ENCODE measurements at regions not wholly inside any gene's neighbourhood (a gene's known extent, or its start where the extent isn't known, plus 50 kb on each side); places are given as distances from the start of the nearest gene placed in this dataset.

GRCh38 chr7:15012135-15012534, 109.6 kb upstream of the DGKB start:
- intact Hi-C loops (cut with DNase I), result loop anchor here in 1 of 2 donors (10.0 kb wide), 1 partner anchor 297 kb away; no protein-coding TSS in a partner anchor
- no peaks in the 10 kb centered on the region for H3K36me3 ChIP-seq (ENCODE audit: control insufficient read depth in 1 of 2, insufficient read depth in 2 of 2, low read length in 1 of 2)
- H3K27me3 ChIP-seq (ENCODE audit: control insufficient read depth in 1 of 2, insufficient read depth in 2 of 2, low read length in 1 of 2), result no peaks in the 10 kb centered on the region
- ATAC-seq (ENCODE audit: low FRiP score) (no peak), DNase-seq (no peak)
- no peak overlapping the region for H3K27ac ChIP-seq (ENCODE audit: low read depth in 1 of 2, low read length in 2 of 2)
- no peak overlapping the region for H3K4me3 ChIP-seq (ENCODE audit: low read length in 2 of 2)
- no peaks in the 10 kb centered on the region for H3K9me3 ChIP-seq (ENCODE audit: control insufficient read depth, low read length)
- no peaks in the 10 kb centered on the region for H3K4me1 ChIP-seq (ENCODE audit: control insufficient read depth in 1 of 2, insufficient read depth in 2 of 2, low read length in 2 of 2)
- WGBS, 2 donors, result 83 to 89% methylated on average over 4 of the region's 4 CpGs

- intact Hi-C loops (cut with DNase I), result loop anchor here in 1 of 2 donors (10.0 kb wide), 1 partner anchor 296 kb away; no protein-coding TSS in a partner anchor
- ATAC-seq (ENCODE audit: low FRiP score) (no peak), DNase-seq (no peak)
- Histone ChIP-seq H3K4me1 (ENCODE audit: control insufficient read depth in 1 of 2, insufficient read depth in 2 of 2, low read length in 2 of 2) (no peaks in the 10 kb centered on the region), H3K4me3 (ENCODE audit: low read length in 2 of 2) (no peak overlapping the region), H3K36me3 (ENCODE audit: control insufficient read depth in 1 of 2, insufficient read depth in 2 of 2, low read length in 1 of 2) (no peaks in the 10 kb centered on the region), H3K27ac (ENCODE audit: low read depth in 1 of 2, low read length in 2 of 2) (no peak overlapping the region), H3K27me3 (ENCODE audit: control insufficient read depth in 1 of 2, insufficient read depth in 2 of 2, low read length in 1 of 2) (no peaks in the 10 kb centered on the region), H3K9me3 (ENCODE audit: control insufficient read depth, low read length) (no peaks in the 10 kb centered on the region)
- 61 to 65% methylated on average over 3 of the region's 3 CpGs for WGBS, 2 donors
Measured at GRCh38 chr7:15011289-15011688, 108.7 kb upstream of the DGKB start.

GRCh38 chr7:15007507-15007906, 105.0 kb upstream of the DGKB start:
- Histone ChIP-seq H3K9me3 (ENCODE audit: control insufficient read depth, low read length) (no peaks in the 10 kb centered on the region), H3K27ac (ENCODE audit: low read depth in 1 of 2, low read length in 2 of 2) (no peak overlapping the region), H3K4me3 (ENCODE audit: low read length in 2 of 2) (no peak overlapping the region), H3K27me3 (ENCODE audit: control insufficient read depth in 1 of 2, insufficient read depth in 2 of 2, low read length in 1 of 2) (no peaks in the 10 kb centered on the region), H3K36me3 (ENCODE audit: control insufficient read depth in 1 of 2, insufficient read depth in 2 of 2, low read length in 1 of 2) (no peaks in the 10 kb centered on the region), H3K4me1 (ENCODE audit: control insufficient read depth in 1 of 2, insufficient read depth in 2 of 2, low read length in 2 of 2) (no peaks in the 10 kb centered on the region)
- 77 to 80% methylated on average over 5 of the region's 5 CpGs for WGBS, 2 donors
- DNase-seq (no peak), ATAC-seq (ENCODE audit: low FRiP score) (no peak)
- intact Hi-C loops (cut with DNase I), result no loop called here

GRCh38 chr7:15005672-15006071, 103.1 kb upstream of the DGKB start:
- no peak overlapping the region for H3K27ac ChIP-seq (ENCODE audit: low read depth in 1 of 2, low read length in 2 of 2)
- WGBS, 2 donors, result 33 to 35% methylated on average over 5 of the region's 5 CpGs
- no peaks in the 10 kb centered on the region for H3K9me3 ChIP-seq (ENCODE audit: control insufficient read depth, low read length)
- no peaks in the 10 kb centered on the region for H3K27me3 ChIP-seq (ENCODE audit: control insufficient read depth in 1 of 2, insufficient read depth in 2 of 2, low read length in 1 of 2)
- H3K4me3 ChIP-seq (ENCODE audit: low read length in 2 of 2), result no peak overlapping the region
- H3K4me1 ChIP-seq (ENCODE audit: control insufficient read depth in 1 of 2, insufficient read depth in 2 of 2, low read length in 2 of 2), result no peaks in the 10 kb centered on the region
- H3K36me3 ChIP-seq (ENCODE audit: control insufficient read depth in 1 of 2, insufficient read depth in 2 of 2, low read length in 1 of 2), result no peaks in the 10 kb centered on the region
- DNase-seq, result no peak
- ATAC-seq (ENCODE audit: low FRiP score), result no peak
- intact Hi-C loops (cut with DNase I), result no loop called here

GRCh38 chr7:15000157-15000556, 97.6 kb upstream of the DGKB start:
- 52 to 64% methylated on average over 1 of the region's 1 CpG for WGBS, 2 donors
- intact Hi-C loops (cut with DNase I), result no loop called here
- H3K36me3 ChIP-seq (ENCODE audit: control insufficient read depth in 1 of 2, insufficient read depth in 2 of 2, low read length in 1 of 2), result no peaks in the 10 kb centered on the region
- no peaks in the 10 kb centered on the region for H3K27me3 ChIP-seq (ENCODE audit: control insufficient read depth in 1 of 2, insufficient read depth in 2 of 2, low read length in 1 of 2)
- H3K4me3 ChIP-seq (ENCODE audit: low read length in 2 of 2), result no peak overlapping the region
- no peak for ATAC-seq (ENCODE audit: low FRiP score)
- H3K4me1 ChIP-seq (ENCODE audit: control insufficient read depth in 1 of 2, insufficient read depth in 2 of 2, low read length in 2 of 2), result no peaks in the 10 kb centered on the region
- no peak for DNase-seq
- no peaks in the 10 kb centered on the region for H3K9me3 ChIP-seq (ENCODE audit: control insufficient read depth, low read length)
- H3K27ac ChIP-seq (ENCODE audit: low read depth in 1 of 2, low read length in 2 of 2), result no peak overlapping the region

- intact Hi-C loops (cut with DNase I), result no loop called here
- DNase-seq, result no peak
- 79 to 84% methylated on average over 2 of the region's 2 CpGs for WGBS, 2 donors
- H3K27ac ChIP-seq (ENCODE audit: low read depth in 1 of 2, low read length in 2 of 2), result no peak overlapping the region
- no peaks in the 10 kb centered on the region for H3K9me3 ChIP-seq (ENCODE audit: control insufficient read depth, low read length)
- no peaks in the 10 kb centered on the region for H3K27me3 ChIP-seq (ENCODE audit: control insufficient read depth in 1 of 2, insufficient read depth in 2 of 2, low read length in 1 of 2)
- no peak overlapping the region for H3K4me3 ChIP-seq (ENCODE audit: low read length in 2 of 2)
- no peaks in the 10 kb centered on the region for H3K4me1 ChIP-seq (ENCODE audit: control insufficient read depth in 1 of 2, insufficient read depth in 2 of 2, low read length in 2 of 2)
- H3K36me3 ChIP-seq (ENCODE audit: control insufficient read depth in 1 of 2, insufficient read depth in 2 of 2, low read length in 1 of 2), result no peaks in the 10 kb centered on the region
- ATAC-seq (ENCODE audit: low FRiP score), result no peak
Measured at GRCh38 chr7:14999331-14999730, 96.8 kb upstream of the DGKB start.

- no peak for ATAC-seq (ENCODE audit: low FRiP score)
- no peak overlapping the region for H3K27ac ChIP-seq (ENCODE audit: low read depth in 1 of 2, low read length in 2 of 2)
- no peaks in the 10 kb centered on the region for H3K27me3 ChIP-seq (ENCODE audit: control insufficient read depth in 1 of 2, insufficient read depth in 2 of 2, low read length in 1 of 2)
- no peak for DNase-seq
- no peak overlapping the region for H3K4me3 ChIP-seq (ENCODE audit: low read length in 2 of 2)
- no peaks in the 10 kb centered on the region for H3K9me3 ChIP-seq (ENCODE audit: control insufficient read depth, low read length)
- H3K4me1 ChIP-seq (ENCODE audit: control insufficient read depth in 1 of 2, insufficient read depth in 2 of 2, low read length in 2 of 2), result no peaks in the 10 kb centered on the region
- 60 to 63% methylated on average over 2 of the region's 2 CpGs for WGBS, 2 donors
- intact Hi-C loops (cut with DNase I), result no loop called here
- H3K36me3 ChIP-seq (ENCODE audit: control insufficient read depth in 1 of 2, insufficient read depth in 2 of 2, low read length in 1 of 2), result no peaks in the 10 kb centered on the region
Measured at GRCh38 chr7:14995774-14996173, 93.2 kb upstream of the DGKB start.

GRCh38 chr7:14988941-14989340, 86.4 kb upstream of the DGKB start:
- intact Hi-C loops (cut with DNase I), result no loop called here
- H3K27ac ChIP-seq (ENCODE audit: low read depth in 1 of 2, low read length in 2 of 2), result no peak overlapping the region
- WGBS, 2 donors, result 58% methylated on average over 2 of the region's 2 CpGs
- DNase-seq, result no peak
- H3K27me3 ChIP-seq (ENCODE audit: control insufficient read depth in 1 of 2, insufficient read depth in 2 of 2, low read length in 1 of 2), result no peaks in the 10 kb centered on the region
- no peaks in the 10 kb centered on the region for H3K36me3 ChIP-seq (ENCODE audit: control insufficient read depth in 1 of 2, insufficient read depth in 2 of 2, low read length in 1 of 2)
- no peak for ATAC-seq (ENCODE audit: low FRiP score)
- H3K4me3 ChIP-seq (ENCODE audit: low read length in 2 of 2), result no peak overlapping the region
- no peaks in the 10 kb centered on the region for H3K9me3 ChIP-seq (ENCODE audit: control insufficient read depth, low read length)
- no peaks in the 10 kb centered on the region for H3K4me1 ChIP-seq (ENCODE audit: control insufficient read depth in 1 of 2, insufficient read depth in 2 of 2, low read length in 2 of 2)

- ATAC-seq (ENCODE audit: low FRiP score), result no peak
- H3K27me3 ChIP-seq (ENCODE audit: control insufficient read depth in 1 of 2, insufficient read depth in 2 of 2, low read length in 1 of 2), result no peaks in the 10 kb centered on the region
- intact Hi-C loops (cut with DNase I), result no loop called here
- no peak overlapping the region for H3K27ac ChIP-seq (ENCODE audit: low read depth in 1 of 2, low read length in 2 of 2)
- H3K4me1 ChIP-seq (ENCODE audit: control insufficient read depth in 1 of 2, insufficient read depth in 2 of 2, low read length in 2 of 2), result no peaks in the 10 kb centered on the region
- no peaks in the 10 kb centered on the region for H3K36me3 ChIP-seq (ENCODE audit: control insufficient read depth in 1 of 2, insufficient read depth in 2 of 2, low read length in 1 of 2)
- no peak for DNase-seq
- peaks cover 1% of the 10 kb centered on the region for H3K9me3 ChIP-seq (ENCODE audit: control insufficient read depth, low read length)
- WGBS, 2 donors, result 21 to 28% methylated on average over 3 of the region's 3 CpGs
- H3K4me3 ChIP-seq (ENCODE audit: low read length in 2 of 2), result no peak overlapping the region
Measured at GRCh38 chr7:14978687-14979086, 76.1 kb upstream of the DGKB start.

Data from aorta (tissue), 5 donors.